ENCODE measurements at regions not wholly inside any gene's neighbourhood (a gene's known extent, or its start where the extent isn't known, plus 50 kb on each side); places are given as distances from the start of the nearest gene placed in this dataset.

DNA sequence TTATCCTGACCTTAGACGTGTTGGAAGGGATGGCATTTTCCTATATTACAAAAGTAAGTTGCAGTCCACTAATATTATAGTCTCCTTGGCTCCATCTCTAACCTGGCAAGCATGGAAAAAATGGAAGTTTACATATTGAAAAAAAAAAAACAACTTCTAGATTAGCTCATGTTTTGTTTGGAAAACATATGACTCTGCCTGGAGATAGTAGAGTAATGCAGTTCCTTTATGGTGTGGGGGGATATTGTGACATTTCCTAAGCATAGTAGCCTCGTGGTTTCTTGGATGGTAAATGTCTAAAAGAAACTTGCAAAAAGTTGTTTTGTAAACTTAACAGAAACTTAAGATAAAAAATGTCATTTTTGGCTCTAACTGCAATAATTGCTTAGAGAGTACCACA is 244.4 kb upstream of the FBXL7 start:
- H3K23ac ChIP-seq (ENCODE audit: insufficient read length), result no peak overlapping the region
- H3K27ac ChIP-seq (ENCODE audit: low read depth, low read length), result no peak overlapping the region
- WGBS, 2 experiments (ENCODE audit: extremely low coverage in 1 of 2, insufficient coverage in 1 of 2, insufficient read length in 1 of 2, insufficient replicate concordance in 2 of 2, low coverage in 1 of 2, low lambda C conversion rate in 2 of 2, missing lambda C conversion rate in 1 of 2), result 97% methylated on average over 2 of the region's 2 CpGs; no CpG with 5 or more reads in 1 of the 2 experiments
- POLR2A ChIA-PET (ENCODE audit: partially characterized antibody), result no interaction called here
- no peaks in the 10 kb centered on the region for H3K79me1 ChIP-seq (ENCODE audit: low read depth, low read length)
- no peaks in the 10 kb centered on the region for H3K4me1 ChIP-seq (replicated peaks in 1 of 4; ENCODE audit: control insufficient read depth in 3 of 4, insufficient read depth in 4 of 4, low read length in 3 of 4)
- no peaks in the 10 kb centered on the region; the same call in 1 of the 2 replicates for H3K23me2 ChIP-seq (ENCODE audit: low read depth, low read length)
- no peak for FAIRE-seq
- no peak overlapping the region for H2BK5ac ChIP-seq (ENCODE audit: low read depth, low read length)
- no peak overlapping the region for H4K91ac ChIP-seq (replicated peaks; ENCODE audit: insufficient read length, low read length)
- H2BK15ac ChIP-seq (ENCODE audit: low read length), result no peak overlapping the region
- H2AK5ac ChIP-seq (ENCODE audit: low read depth, low read length), result no peak overlapping the region
- no peak overlapping the region for H4K8ac ChIP-seq (ENCODE audit: extremely low read depth, insufficient read depth, low read length)
- TF ChIP-seq TAF1 (IDR thresholded peaks at IDR 0.05; ENCODE audit: low read depth, low read length), result no peak
- no peak overlapping the region for H2BK20ac ChIP-seq (ENCODE audit: low read length)
- H3K36me3 ChIP-seq (ENCODE audit: control insufficient read depth in 2 of 4, insufficient read depth in 4 of 4, low read length in 3 of 4), result no peaks in the 10 kb centered on the region
- H2BK120ac ChIP-seq (replicated peaks; ENCODE audit: low read depth, low read length), result no peak overlapping the region
- H3K4me3 ChIP-seq (ENCODE audit: extremely low read depth in 1 of 4, insufficient read depth in 2 of 4, low read depth in 3 of 4, low read length in 4 of 4), result no peak overlapping the region
- no peak overlapping the region for H2BK12ac ChIP-seq (ENCODE audit: low read depth, low read length)
- no peaks in the 10 kb centered on the region for H3K9me3 ChIP-seq (ENCODE audit: insufficient read depth in 2 of 2, low read depth in 1 of 2, low read length in 1 of 2)
- no peaks in the 10 kb centered on the region for H4K20me1 ChIP-seq (replicated peaks in 1 of 2; ENCODE audit: control insufficient read depth in 1 of 2, insufficient read depth in 2 of 2, low read length in 2 of 2)
- H3K4me2 ChIP-seq (ENCODE audit: insufficient read depth in 1 of 2, low read depth in 2 of 2, low read length in 2 of 2), result no peak overlapping the region
- no peak overlapping the region for H3K9ac ChIP-seq (replicated peaks in 1 of 4; ENCODE audit: extremely low read depth in 1 of 4, low read depth in 3 of 4, low read length in 3 of 4)
- H3K14ac ChIP-seq (ENCODE audit: insufficient read length), result no peak overlapping the region
- H2AFZ ChIP-seq (ENCODE audit: low read length), result no peak overlapping the region
- no peak overlapping the region for H3K18ac ChIP-seq (ENCODE audit: extremely low read depth, low read length)
- no peaks in the 10 kb centered on the region for H3K79me2 ChIP-seq (ENCODE audit: control insufficient read depth in 1 of 2, insufficient read depth in 2 of 2, low read length in 2 of 2)
- H3K27me3 ChIP-seq (replicated peaks in 1 of 4; ENCODE audit: control insufficient read depth in 3 of 4, extremely low read depth in 1 of 4, insufficient read depth in 3 of 4, low read length in 3 of 4), result no peaks in the 10 kb centered on the region
- no peak overlapping the region for H3K56ac ChIP-seq (replicated peaks; ENCODE audit: insufficient read length, low read depth, low read length)
- no peak overlapping the region for H3K4ac ChIP-seq (replicated peaks; ENCODE audit: insufficient read length, low read depth, low read length)
- no peak overlapping the region for H4K5ac ChIP-seq (ENCODE audit: insufficient read length, low read depth, low read length)
- CTCF ChIA-PET (ENCODE audit: partially characterized antibody), result interaction anchor here (0.6 to 0.8 kb wide), 2 partner anchors 21 to 777 kb away, joined by 3 to 4 read pairs; no protein-coding TSS in a partner anchor
- no peak for DNase-seq (ENCODE audit: low read depth in 1 of 2, low spot score in 2 of 2)

Data from H1 (cell line).